HFF-Myc (cell line): ENCODE measurements at regions not wholly inside any gene's neighbourhood (a gene's known extent, or its start where the extent isn't known, plus 50 kb on each side); places are given as distances from the start of the nearest gene placed in this dataset.
"Not testable (repeated sequence)": the region's sequence is repeated elsewhere in the genome, so short reads cannot be mapped to it uniquely, and the experiment has no call there.

ENCODE experiments used
- DNase-seq: peaks from one replicate; pipeline ENCODE4 v3.0.0-alpha.2; 2011; ENCODE audit warnings: low read depth; ENCODE audit errors: extremely low read depth
- H3K4me3 ChIP-seq: replicated peaks from 2 replicates; pipeline ENCODE4 v1.5.1; 2011; ENCODE audit warnings: low read depth, mild to moderate bottlenecking, control low read depth, low read length
- CTCF ChIP-seq: IDR thresholded peaks from 2 replicates; pipeline ENCODE4 v1.5.1; 2012; ENCODE audit warnings: mild to moderate bottlenecking, low read depth, low read length, control low read depth; ENCODE audit errors: missing control alignments

- DNase-seq = no peak
- peak; percentile 12 for TF ChIP-seq CTCF
- H3K4me3 ChIP-seq = no peak overlapping the region
Measured at GRCh38 chr12:31813305-31813704, 84.5 kb upstream of the AMN1 start.

- DNase-seq = no peak
- no peak for TF ChIP-seq CTCF
- H3K4me3 ChIP-seq = no peak overlapping the region
Measured at GRCh38 chr12:31807773-31808097, 78.9 kb upstream of the AMN1 start.

GRCh38 chr12:31807081-31807772, 78.4 kb upstream of the AMN1 start:
- not testable (repeated sequence) for H3K4me3 ChIP-seq, DNase-seq

- not testable (repeated sequence) for DNase-seq, H3K4me3 ChIP-seq
Measured at GRCh38 chr12:31805681-31806080, 76.9 kb upstream of the AMN1 start.

GRCh38 chr12:31804707-31805106, 75.9 kb upstream of the AMN1 start:
- DNase-seq, H3K4me3 ChIP-seq: not testable (repeated sequence)

- DNase-seq = no peak
- no peak overlapping the region for H3K4me3 ChIP-seq
- TF ChIP-seq CTCF = no peak
Measured at GRCh38 chr12:31804185-31804504, 75.3 kb upstream of the AMN1 start.

- no peak for DNase-seq
- H3K4me3 ChIP-seq = no peak overlapping the region
- TF ChIP-seq CTCF = no peak
Measured at GRCh38 chr12:31803306-31804184, 74.7 kb upstream of the AMN1 start.

- no peak for TF ChIP-seq CTCF
- no peak overlapping the region for H3K4me3 ChIP-seq
- no peak for DNase-seq
Measured at GRCh38 chr12:31801872-31802271, 73.1 kb upstream of the AMN1 start.
